Spleen (tissue), 7 donors: ENCODE measurements at regions not wholly inside any gene's neighbourhood (a gene's known extent, or its start where the extent isn't known, plus 50 kb on each side); places are given as distances from the start of the nearest gene placed in this dataset.

Source experiments
- CTCF ChIP-seq, 11 experiments: fragments of 200-600 bp in 7 of 11; fragments of 450-650 bp in 4 of 11; sonication (generic) in 4 of 11; IDR thresholded peaks in 8 of 11; conservative IDR thresholded peaks in 3 of 11; 1 replicate in 7 of 11; 2 replicates in 4 of 11; pipeline versions ENCODE4 v1.4.0 to v1.8.0; 2016 to 2021; ENCODE audit warnings: antibody characterized with exemption in 11 of 11, inconsistent platforms in 4 of 11, mild to moderate bottlenecking in 1 of 11
- POLR2A ChIP-seq, 3 donors: fragments of 450-650 bp; IDR thresholded peaks; one replicate each; pipeline ENCODE4 v1.5.1; 2017; ENCODE audit warnings: antibody characterized with exemption in 3 of 3, mild to moderate bottlenecking in 1 of 3
- donor health status: DM: no; HTN: no; CAD: no; lungs with moderate emphysema.
- donor health status: DM: no; HTN: no; CAD: no.
- donor health status: DM: no; HTN: no; CAD: no.

GRCh38 chr10:78655979-78656378 lies 412.8 kb upstream of the ZMIZ1 start:
- TF ChIP-seq POLR2A (IDR thresholded peaks at IDR 0.05) (no peak), CTCF (IDR thresholded peaks at IDR 0.05 in 8 of 11, conservative IDR thresholded peaks at IDR 0.05 in 3 of 11) (no peak)
